Ishikawa (cell line): ENCODE measurements at regions not wholly inside any gene's neighbourhood (a gene's known extent, or its start where the extent isn't known, plus 50 kb on each side); places are given as distances from the start of the nearest gene placed in this dataset.

Experiments
- CEBPB ChIP-seq: IDR thresholded peaks from 2 replicates; pipeline ENCODE4 v1.6.1; 2012
- CREB1 ChIP-seq: IDR thresholded peaks from 2 replicates; pipeline ENCODE4 v1.6.1; 2012; ENCODE audit warnings: low read depth
- EGR1 ChIP-seq: IDR thresholded peaks from 2 replicates; pipeline ENCODE4 v1.6.1; 2012
- EP300 ChIP-seq: IDR thresholded peaks from 2 replicates; pipeline ENCODE4 v1.6.1; 2012; ENCODE audit warnings: borderline replicate concordance
- FOXM1 ChIP-seq: IDR thresholded peaks from 2 replicates; pipeline ENCODE4 v1.6.1; 2012; ENCODE audit warnings: low read depth, borderline replicate concordance
- MAX ChIP-seq: IDR thresholded peaks from 2 replicates; pipeline ENCODE4 v1.6.1; 2012
- NFIC ChIP-seq: IDR thresholded peaks from 2 replicates; pipeline ENCODE4 v1.6.1; 2012
- RAD21 ChIP-seq: IDR thresholded peaks from 2 replicates; pipeline ENCODE4 v1.6.1; 2012; ENCODE audit warnings: low read depth
- REST ChIP-seq: IDR thresholded peaks from 2 replicates; pipeline ENCODE4 v1.6.1; 2012; ENCODE audit warnings: low read depth, mild to moderate bottlenecking
- TAF1 ChIP-seq: IDR thresholded peaks from 2 replicates; pipeline ENCODE4 v1.6.1; 2012; ENCODE audit warnings: low read depth, mild to moderate bottlenecking
- TCF12 ChIP-seq: IDR thresholded peaks from 2 replicates; pipeline ENCODE4 v1.6.1; 2012; ENCODE audit warnings: low read depth
- TEAD4 ChIP-seq: IDR thresholded peaks from 2 replicates; pipeline ENCODE4 v1.6.1; 2012
- USF1 ChIP-seq: IDR thresholded peaks from 2 replicates; pipeline ENCODE4 v1.6.1; 2012
- YY1 ChIP-seq: IDR thresholded peaks from 2 replicates; pipeline ENCODE4 v1.6.1; 2012; ENCODE audit warnings: low read depth
- ZBTB7A ChIP-seq: IDR thresholded peaks from 2 replicates; pipeline ENCODE4 v1.6.1; 2012; ENCODE audit warnings: low read depth

- TF ChIP-seq TCF12, result no peak
- no peak for TF ChIP-seq TAF1
- no peak for TF ChIP-seq YY1
- no peak for TF ChIP-seq USF1
- TF ChIP-seq NFIC, result no peak
- no peak for TF ChIP-seq FOXM1
- TF ChIP-seq CEBPB, result no peak
- no peak for TF ChIP-seq RAD21
These were observed 212.8 kb upstream of the ADAMTSL1 start for GRCh38 chr9:18261181-18261580.

GRCh38 chr9:18263377-18263776 is 210.6 kb upstream of the ADAMTSL1 start:
- no peak for TF ChIP-seq TEAD4
- no peak for TF ChIP-seq RAD21
- no peak for TF ChIP-seq FOXM1
- TF ChIP-seq CREB1, result no peak
- TF ChIP-seq TCF12, result no peak
- TF ChIP-seq TAF1, result no peak
- TF ChIP-seq REST, result no peak
- no peak for TF ChIP-seq ZBTB7A

- no peak for TF ChIP-seq TCF12
- no peak for TF ChIP-seq NFIC
- TF ChIP-seq REST, result no peak
These were observed 205.6 kb upstream of the ADAMTSL1 start for GRCh38 chr9:18268381-18268780.

- TF ChIP-seq ZBTB7A, result no peak
- TF ChIP-seq TEAD4, result no peak
- TF ChIP-seq EGR1, result no peak
- no peak for TF ChIP-seq MAX
- TF ChIP-seq EP300, result no peak
- TF ChIP-seq NFIC, result no peak
- no peak for TF ChIP-seq TCF12
- no peak for TF ChIP-seq USF1
- no peak for TF ChIP-seq YY1
- no peak for TF ChIP-seq CEBPB
- no peak for TF ChIP-seq FOXM1
These were observed 204.4 kb upstream of the ADAMTSL1 start for GRCh38 chr9:18269561-18269960.

GRCh38 chr9:18274693-18275092 is 199.3 kb upstream of the ADAMTSL1 start:
- TF ChIP-seq TEAD4 (no peak), NFIC (peak; percentile 28; the same call in 1 of the 2 replicates)

GRCh38 chr9:18275313-18275990 is 198.5 kb upstream of the ADAMTSL1 start:
- TF ChIP-seq FOXM1 (no peak), CREB1 (no peak), TAF1 (no peak), USF1 (no peak), YY1 (no peak), REST (no peak), NFIC (no peak), MAX (no peak), TCF12 (no peak), EGR1 (no peak), ZBTB7A (no peak), EP300 (no peak), TEAD4 (no peak), CEBPB (no peak), RAD21 (no peak)
